ENCODE measurements at regions not wholly inside any gene's neighbourhood (a gene's known extent, or its start where the extent isn't known, plus 50 kb on each side); places are given as distances from the start of the nearest gene placed in this dataset.

- intact Hi-C loops (cut with DNase I): no loop called here
- DNase-seq: no peak
- 93% methylated on average over 4 of the region's 4 CpGs for WGBS, 3 donors
Observed at GRCh38 chr15:69515508-69515907, 62.9 kb downstream of the RPLP1 start.

DNA sequence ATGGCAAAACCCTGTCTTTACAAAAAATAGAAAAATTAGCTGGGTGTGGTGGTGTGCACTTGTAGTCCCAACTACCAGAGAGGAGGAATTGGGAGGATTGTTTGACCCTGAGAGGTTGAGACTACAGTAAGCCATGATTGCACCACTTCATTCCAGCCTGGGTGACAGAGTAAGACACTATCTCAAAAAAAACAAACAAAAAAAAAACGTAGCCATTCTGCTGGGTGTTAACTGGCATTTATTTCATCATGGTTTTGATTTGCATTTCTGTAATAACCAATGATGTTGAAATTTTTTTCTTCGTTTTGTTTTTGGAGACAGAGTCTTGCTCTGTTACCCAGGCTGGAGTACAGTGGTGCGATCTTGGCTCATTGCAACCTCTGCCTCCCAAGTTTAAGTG is 63.3 kb downstream of the RPLP1 start:
- Histone ChIP-seq H3K4me3 (no peak overlapping the region), H3K27ac (no peak overlapping the region), H3K9me3 (no peaks in the 10 kb centered on the region), H3K4me1 (ENCODE audit: insufficient read depth) (no peaks in the 10 kb centered on the region), H3K27me3 (no peaks in the 10 kb centered on the region), H3K36me3 (no peaks in the 10 kb centered on the region)
- WGBS, 3 donors: 64 to 72% (median 67%) methylated on average over 3 of the region's 3 CpGs
- no peak for DNase-seq
- TF ChIP-seq POLR2A (IDR thresholded peaks at IDR 0.05) (no peak), EP300 (IDR thresholded peaks at IDR 0.05) (no peak)
- TF ChIP-seq, protein P1, sequence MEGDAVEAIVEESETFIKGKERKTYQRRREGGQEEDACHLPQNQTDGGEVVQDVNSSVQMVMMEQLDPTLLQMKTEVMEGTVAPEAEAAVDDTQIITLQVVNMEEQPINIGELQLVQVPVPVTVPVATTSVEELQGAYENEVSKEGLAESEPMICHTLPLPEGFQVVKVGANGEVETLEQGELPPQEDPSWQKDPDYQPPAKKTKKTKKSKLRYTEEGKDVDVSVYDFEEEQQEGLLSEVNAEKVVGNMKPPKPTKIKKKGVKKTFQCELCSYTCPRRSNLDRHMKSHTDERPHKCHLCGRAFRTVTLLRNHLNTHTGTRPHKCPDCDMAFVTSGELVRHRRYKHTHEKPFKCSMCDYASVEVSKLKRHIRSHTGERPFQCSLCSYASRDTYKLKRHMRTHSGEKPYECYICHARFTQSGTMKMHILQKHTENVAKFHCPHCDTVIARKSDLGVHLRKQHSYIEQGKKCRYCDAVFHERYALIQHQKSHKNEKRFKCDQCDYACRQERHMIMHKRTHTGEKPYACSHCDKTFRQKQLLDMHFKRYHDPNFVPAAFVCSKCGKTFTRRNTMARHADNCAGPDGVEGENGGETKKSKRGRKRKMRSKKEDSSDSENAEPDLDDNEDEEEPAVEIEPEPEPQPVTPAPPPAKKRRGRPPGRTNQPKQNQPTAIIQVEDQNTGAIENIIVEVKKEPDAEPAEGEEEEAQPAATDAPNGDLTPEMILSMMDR (IDR thresholded peaks at IDR 0.05): no peak
- intact Hi-C loops (cut with DNase I): no loop called here

More at GRCh38 chr15:69515508-69515907, 62.9 kb downstream of the RPLP1 start:
- Histone ChIP-seq H3K27ac (no peak overlapping the region), H3K27me3 (no peaks in the 10 kb centered on the region), H3K4me3 (no peak overlapping the region), H3K36me3 (no peaks in the 10 kb centered on the region), H3K9me3 (no peaks in the 10 kb centered on the region), H3K4me1 (ENCODE audit: insufficient read depth) (no peaks in the 10 kb centered on the region)
- no peak for TF ChIP-seq POLR2A (IDR thresholded peaks at IDR 0.05)
- TF ChIP-seq, protein P1 (IDR thresholded peaks at IDR 0.05): no peak
- no peak for TF ChIP-seq EP300 (IDR thresholded peaks at IDR 0.05)

DNA sequence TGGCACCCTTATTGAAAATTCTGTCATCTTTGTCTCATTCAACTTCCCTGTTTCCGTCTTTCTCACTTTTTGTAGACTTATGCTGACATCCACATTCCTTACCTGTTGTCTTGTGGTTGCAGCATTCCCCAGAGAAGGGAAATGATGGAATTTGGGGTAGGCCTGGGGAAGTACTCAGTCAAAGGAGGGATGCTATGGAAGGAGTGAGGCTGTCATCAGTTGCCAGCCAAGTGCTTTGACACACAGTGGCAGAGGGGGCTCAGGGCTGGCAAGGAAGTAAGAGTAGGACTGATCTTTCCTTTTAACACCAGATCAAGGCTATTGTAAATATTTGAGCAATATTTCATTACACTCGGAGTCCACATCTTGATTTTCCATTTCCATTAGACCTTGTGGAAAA is 64.4 kb downstream of the RPLP1 start:
- TF ChIP-seq POLR2A (IDR thresholded peaks at IDR 0.05) (no peak), EP300 (IDR thresholded peaks at IDR 0.05) (no peak)
- TF ChIP-seq, protein P1 (IDR thresholded peaks at IDR 0.05): no peak
- Histone ChIP-seq H3K27me3 (no peaks in the 10 kb centered on the region), H3K4me1 (ENCODE audit: insufficient read depth) (no peaks in the 10 kb centered on the region), H3K36me3 (no peaks in the 10 kb centered on the region), H3K4me3 (no peak overlapping the region), H3K27ac (no peak overlapping the region), H3K9me3 (no peaks in the 10 kb centered on the region)
- WGBS, 3 donors: 82 to 91% (median 88%) methylated on average over 2 of the region's 2 CpGs
- DNase-seq: no peak
- intact Hi-C loops (cut with DNase I): no loop called here

DNA sequence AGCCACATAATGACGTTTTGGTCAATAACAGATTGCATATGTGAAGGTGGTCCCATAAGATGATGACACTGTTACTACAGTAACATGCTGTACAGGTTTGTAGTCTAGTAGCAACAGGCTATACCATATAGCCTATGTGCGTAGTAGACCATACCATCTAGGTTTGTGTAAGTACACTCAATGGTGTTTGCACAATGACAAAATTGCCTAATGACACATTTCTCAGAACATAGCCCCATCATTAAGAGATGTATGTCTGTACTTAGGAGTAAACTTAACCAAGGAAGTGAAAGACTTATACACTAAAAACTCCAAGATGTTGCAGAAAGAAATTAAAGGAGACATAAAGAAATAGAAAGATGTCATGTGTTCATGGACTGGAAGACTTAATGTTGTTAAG is 66.2 kb downstream of the RPLP1 start:
- Histone ChIP-seq H3K4me3 (no peak overlapping the region), H3K9me3 (no peaks in the 10 kb centered on the region), H3K27me3 (no peaks in the 10 kb centered on the region), H3K4me1 (ENCODE audit: insufficient read depth) (no peaks in the 10 kb centered on the region), H3K27ac (no peak overlapping the region), H3K36me3 (no peaks in the 10 kb centered on the region)
- intact Hi-C loops (cut with DNase I): no loop called here
- no peak for DNase-seq
- TF ChIP-seq, protein P1 (IDR thresholded peaks at IDR 0.05): no peak
- no peak for TF ChIP-seq EP300 (IDR thresholded peaks at IDR 0.05)
- TF ChIP-seq POLR2A (IDR thresholded peaks at IDR 0.05): no peak
- WGBS, 3 donors: 79 to 91% (median 86%) methylated on average over 2 of the region's 2 CpGs

GRCh38 chr15:69520067-69520466 is 67.4 kb downstream of the RPLP1 start:
- no peak overlapping the region for H3K27ac ChIP-seq
- TF ChIP-seq, protein P1 (IDR thresholded peaks at IDR 0.05): no peak
- TF ChIP-seq EP300 (IDR thresholded peaks at IDR 0.05) (no peak), POLR2A (IDR thresholded peaks at IDR 0.05) (no peak)
- DNase-seq: no peak
- no peaks in the 10 kb centered on the region for H3K27me3 ChIP-seq
- intact Hi-C loops (cut with DNase I): no loop called here
- 47 to 71% (median 48%) methylated on average over 1 of the region's 1 CpG for WGBS, 3 donors
- H3K36me3 ChIP-seq: no peaks in the 10 kb centered on the region
- no peaks in the 10 kb centered on the region for H3K4me1 ChIP-seq (ENCODE audit: insufficient read depth)
- no peak overlapping the region for H3K4me3 ChIP-seq
- no peaks in the 10 kb centered on the region for H3K9me3 ChIP-seq
